ENCODE measurements at regions not wholly inside any gene's neighbourhood (a gene's known extent, or its start where the extent isn't known, plus 50 kb on each side); places are given as distances from the start of the nearest gene placed in this dataset.

DNA sequence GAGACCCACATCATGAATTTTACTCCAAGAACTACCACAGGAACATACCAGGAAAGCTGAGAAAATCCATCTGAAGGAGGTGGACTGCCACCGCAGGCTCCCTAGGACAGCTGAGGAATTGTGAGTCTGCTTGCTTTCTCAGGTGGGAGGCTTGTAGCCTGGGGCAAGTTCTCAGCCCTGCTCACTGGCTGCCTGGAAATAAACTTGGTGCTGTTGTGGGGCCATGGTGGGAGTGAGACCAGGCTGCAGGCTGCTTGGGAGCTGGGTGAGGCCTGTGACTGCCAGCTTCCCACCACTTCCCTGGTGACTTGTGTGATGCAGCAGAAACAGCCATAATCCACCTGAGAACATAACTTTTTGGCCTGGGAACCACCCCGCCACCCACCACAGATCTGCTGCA is 132.7 kb upstream of the RAG2 start:
- no peaks in the 10 kb centered on the region for H3K36me3 Mint-ChIP-seq (ENCODE audit: low read depth)
- ChIA-PET POLR2A (no interaction called here), CTCF (interaction anchor here (1.1 kb wide), 1 partner anchor 18 kb away, joined by 3 read pairs; no protein-coding TSS in a partner anchor)
- no peak overlapping the region for H3K27ac Mint-ChIP-seq
- H3K9me3 Mint-ChIP-seq = no peaks in the 10 kb centered on the region
- H3K4me1 Mint-ChIP-seq = no peaks in the 10 kb centered on the region
- DNase-seq = no peak
- H3K4me3 Mint-ChIP-seq = no peak overlapping the region
- H3K27me3 Mint-ChIP-seq = peaks cover 5% of the 10 kb centered on the region

DNA sequence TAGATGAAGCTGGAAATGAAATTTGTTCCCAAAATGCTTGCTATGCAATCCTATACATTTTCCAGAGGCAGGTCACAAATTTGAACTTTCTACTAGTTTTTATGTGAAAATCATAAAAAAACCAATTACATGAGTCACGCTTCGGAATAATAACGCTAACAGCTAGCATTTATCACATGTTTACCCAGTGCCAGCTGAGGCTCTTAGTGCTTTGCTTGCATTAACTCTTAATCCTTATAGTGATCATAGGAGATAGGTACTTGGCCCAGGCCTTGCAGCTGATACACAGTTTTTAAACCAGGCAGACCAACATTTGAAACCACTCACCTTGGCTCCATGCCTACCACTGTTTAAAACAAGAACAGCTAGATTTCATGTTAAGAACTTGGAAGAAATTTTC is 131.8 kb upstream of the RAG2 start:
- Mint-ChIP-seq H3K4me3 (no peak overlapping the region), H3K27ac (no peak overlapping the region)

DNA sequence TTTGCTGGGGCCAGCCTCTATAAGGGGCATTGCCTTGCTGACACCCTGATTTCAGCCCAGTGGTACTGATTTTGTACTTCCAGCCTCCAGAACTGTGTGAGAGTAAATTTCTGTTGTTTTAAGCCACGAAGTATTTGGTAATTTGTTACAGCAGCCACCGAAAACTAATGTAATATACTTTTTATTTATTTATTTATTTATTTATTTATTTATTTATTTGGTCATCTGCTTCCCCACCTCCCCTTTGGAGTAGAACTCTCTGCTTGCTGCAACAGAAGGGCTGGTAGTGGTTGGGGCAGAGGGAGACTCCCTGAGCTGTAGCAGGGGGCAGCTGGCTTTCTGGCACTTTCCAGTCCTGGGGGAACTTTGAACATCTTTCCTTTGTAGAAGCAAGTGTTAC is 128.4 kb upstream of the RAG2 start:
- CTCF ChIA-PET = no interaction called here
- no peak for DNase-seq
- H3K9me3 Mint-ChIP-seq = no peaks in the 10 kb centered on the region
- H3K27me3 Mint-ChIP-seq = peaks cover 9% of the 10 kb centered on the region
- no peak overlapping the region for H3K4me3 Mint-ChIP-seq
- H3K27ac Mint-ChIP-seq = no peak overlapping the region
- H3K36me3 Mint-ChIP-seq (ENCODE audit: low read depth) = no peaks in the 10 kb centered on the region
- no peaks in the 10 kb centered on the region for H3K4me1 Mint-ChIP-seq
- POLR2A ChIA-PET = no interaction called here

More for the DNA sequence above, 131.8 kb upstream of the RAG2 start:
- DNase-seq = no peak
- ChIA-PET CTCF (interaction anchor here (0.6 to 1.2 kb wide), 2 partner anchors 17 to 43 kb away, joined by 3 to 4 read pairs; no protein-coding TSS in a partner anchor), POLR2A (no interaction called here)
- Mint-ChIP-seq H3K9me3 (no peaks in the 10 kb centered on the region), H3K27me3 (peaks cover 5% of the 10 kb centered on the region), H3K36me3 (ENCODE audit: low read depth) (no peaks in the 10 kb centered on the region), H3K4me1 (no peaks in the 10 kb centered on the region)

DNA sequence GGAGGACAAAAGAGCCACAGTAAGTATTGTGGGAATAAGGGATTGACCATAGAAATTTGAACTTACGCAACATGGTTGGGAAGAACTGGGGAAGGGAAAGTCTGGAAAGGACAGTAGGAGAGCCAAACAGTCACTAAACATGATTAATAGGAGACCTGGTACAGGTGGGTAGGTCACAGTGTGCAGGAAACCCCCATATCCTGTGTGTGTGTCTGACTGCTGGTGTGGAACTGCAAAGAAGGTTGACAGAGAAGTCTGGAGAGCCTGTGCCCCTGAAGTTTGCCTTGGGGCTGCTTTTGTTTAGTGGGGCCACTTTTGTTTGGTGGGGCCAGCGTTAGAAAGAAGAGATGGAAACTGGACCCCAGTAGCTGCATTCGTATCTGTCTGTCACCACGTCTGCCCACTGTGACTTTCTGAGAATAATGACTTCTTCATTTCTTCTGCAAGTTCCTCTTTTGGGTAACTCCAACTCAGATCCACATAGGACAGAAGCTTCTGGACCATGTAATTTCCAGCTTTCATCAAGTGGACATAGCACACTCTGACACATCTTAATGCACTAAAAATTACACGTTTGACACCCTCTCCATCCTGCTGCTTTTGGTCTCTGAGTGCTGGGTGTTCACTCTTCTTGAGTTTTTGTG is 126.8 kb upstream of the RAG2 start:
- H3K27me3 Mint-ChIP-seq = peaks cover 7% of the 10 kb centered on the region
- H3K9me3 Mint-ChIP-seq = no peaks in the 10 kb centered on the region
- DNase-seq = no peak
- no peaks in the 10 kb centered on the region for H3K36me3 Mint-ChIP-seq (ENCODE audit: low read depth)
- ChIA-PET CTCF (no interaction called here), POLR2A (no interaction called here)
- H3K4me3 Mint-ChIP-seq = no peak overlapping the region
- H3K4me1 Mint-ChIP-seq = no peaks in the 10 kb centered on the region
- H3K27ac Mint-ChIP-seq = no peak overlapping the region

DNA sequence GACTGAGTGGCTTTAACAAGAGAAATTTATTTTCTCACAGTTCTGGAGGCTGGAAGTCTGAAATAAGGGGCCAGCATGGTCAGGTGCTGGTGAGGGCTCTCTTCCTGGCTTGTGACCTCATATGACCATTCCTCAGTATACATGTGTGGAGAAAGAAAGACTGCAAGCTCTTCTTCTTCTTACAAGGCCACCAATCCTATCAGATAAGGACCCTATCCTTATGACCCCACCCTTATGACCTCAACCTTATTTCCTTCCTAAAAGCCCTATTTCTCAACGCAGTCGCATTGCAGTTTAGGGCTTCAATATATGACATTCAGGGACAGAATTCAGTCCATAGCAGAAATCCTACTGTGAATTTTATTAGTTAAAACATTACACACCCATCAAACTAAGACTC is 124.4 kb upstream of the RAG2 start:
- Mint-ChIP-seq H3K4me1 (no peaks in the 10 kb centered on the region), H3K27ac (no peak overlapping the region), H3K4me3 (no peak overlapping the region), H3K36me3 (ENCODE audit: low read depth) (no peaks in the 10 kb centered on the region), H3K9me3 (no peaks in the 10 kb centered on the region), H3K27me3 (peaks cover 9% of the 10 kb centered on the region)
- DNase-seq = no peak
- CTCF ChIA-PET = no interaction called here
- POLR2A ChIA-PET = no interaction called here

DNA sequence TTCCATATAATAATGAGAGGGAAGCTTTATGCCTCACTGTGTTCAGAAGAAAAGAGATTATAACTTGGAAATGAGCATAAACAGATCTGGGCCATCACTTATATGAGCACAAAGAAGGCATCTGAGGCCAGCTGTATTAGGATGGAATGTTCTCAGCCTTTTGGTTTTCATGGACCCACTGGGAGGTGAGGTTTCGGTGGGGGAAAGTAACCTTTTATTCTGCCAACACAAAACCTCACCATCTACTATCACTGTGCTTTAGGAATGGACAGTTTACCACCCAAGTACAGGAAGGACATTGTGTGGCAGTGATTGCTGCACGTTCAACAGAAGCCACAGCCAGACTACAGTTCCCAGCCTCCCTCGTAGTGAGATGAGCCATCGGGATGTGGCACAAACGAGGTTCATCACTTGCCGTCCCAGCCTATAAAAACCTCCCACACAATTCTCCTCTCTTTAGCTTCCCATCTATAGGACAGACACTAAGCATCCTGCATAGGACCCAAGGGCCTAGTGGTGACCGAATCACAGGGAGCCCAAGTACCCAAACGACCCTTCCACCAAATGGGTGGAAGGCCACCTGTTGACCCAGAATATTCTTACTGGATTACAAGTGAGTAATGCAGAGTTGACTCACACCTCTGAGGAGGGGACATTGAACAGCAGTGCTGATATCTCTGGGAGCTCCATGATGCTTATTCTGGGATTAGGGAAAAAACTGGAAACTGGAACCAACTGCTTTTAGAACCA is 121.5 kb upstream of the RAG2 start:
- POLR2A ChIA-PET = no interaction called here
- CTCF ChIA-PET = no interaction called here
- H3K36me3 Mint-ChIP-seq (ENCODE audit: low read depth) = no peaks in the 10 kb centered on the region
- no peak overlapping the region for H3K27ac Mint-ChIP-seq
- H3K4me1 Mint-ChIP-seq = no peaks in the 10 kb centered on the region
- no peak overlapping the region for H3K4me3 Mint-ChIP-seq
- no peak for DNase-seq
- H3K9me3 Mint-ChIP-seq = no peaks in the 10 kb centered on the region
- H3K27me3 Mint-ChIP-seq = peaks cover 11% of the 10 kb centered on the region

DNA sequence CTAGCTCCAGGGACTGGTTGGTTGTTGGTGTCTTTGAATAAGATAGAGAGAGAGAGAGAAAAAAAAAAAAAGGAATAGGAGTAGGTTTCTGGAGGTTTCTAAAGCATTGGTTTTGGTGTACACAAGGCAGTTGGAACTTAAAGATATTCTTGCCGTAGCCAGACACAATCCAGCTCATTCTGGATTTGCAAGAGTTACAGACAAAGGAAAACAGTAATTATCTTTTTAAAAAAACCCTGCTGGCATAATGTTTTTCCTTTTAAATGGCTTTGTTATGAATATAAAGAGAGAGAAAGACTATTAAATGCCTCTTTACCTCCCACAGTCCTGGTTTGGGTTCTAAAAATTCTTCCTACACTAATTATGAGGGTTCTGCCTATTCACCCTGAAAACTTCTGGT is 120.4 kb upstream of the RAG2 start:
- POLR2A ChIA-PET = no interaction called here
- CTCF ChIA-PET = no interaction called here

DNA sequence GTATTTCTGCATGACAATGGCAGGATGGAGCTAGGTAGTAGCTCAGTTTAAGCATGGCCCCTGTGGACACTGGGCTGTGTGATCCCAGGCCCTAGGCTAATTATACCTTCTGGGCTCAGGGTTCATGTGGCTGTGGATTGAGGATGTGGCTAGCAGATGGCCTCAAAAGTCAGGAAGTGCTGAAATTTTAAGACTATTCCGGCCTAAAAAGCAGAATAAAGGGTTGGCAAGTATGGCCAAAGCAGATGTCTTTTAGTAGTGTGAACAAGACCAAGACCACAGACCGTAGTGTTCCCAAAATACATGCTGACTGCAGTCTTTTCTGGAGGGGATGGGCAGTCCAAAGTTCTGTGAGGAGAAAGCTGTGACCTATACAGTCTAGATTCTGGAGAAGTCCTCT is 115.7 kb upstream of the RAG2 start:
- H3K27me3 Mint-ChIP-seq = peaks cover 18% of the 10 kb centered on the region
- H3K4me1 Mint-ChIP-seq = no peaks in the 10 kb centered on the region
- H3K36me3 Mint-ChIP-seq (ENCODE audit: low read depth) = no peaks in the 10 kb centered on the region
- CTCF ChIA-PET = no interaction called here
- H3K9me3 Mint-ChIP-seq = no peaks in the 10 kb centered on the region
- H3K27ac Mint-ChIP-seq = no peak overlapping the region
- POLR2A ChIA-PET = no interaction called here
- no peak for DNase-seq
- H3K4me3 Mint-ChIP-seq = no peak overlapping the region

More for the DNA sequence above, 120.4 kb upstream of the RAG2 start:
- Mint-ChIP-seq H3K27me3 (peaks cover 13% of the 10 kb centered on the region), H3K9me3 (no peaks in the 10 kb centered on the region), H3K4me1 (no peaks in the 10 kb centered on the region), H3K4me3 (no peak overlapping the region), H3K27ac (no peak overlapping the region), H3K36me3 (ENCODE audit: low read depth) (no peaks in the 10 kb centered on the region)
- DNase-seq = no peak

DNA sequence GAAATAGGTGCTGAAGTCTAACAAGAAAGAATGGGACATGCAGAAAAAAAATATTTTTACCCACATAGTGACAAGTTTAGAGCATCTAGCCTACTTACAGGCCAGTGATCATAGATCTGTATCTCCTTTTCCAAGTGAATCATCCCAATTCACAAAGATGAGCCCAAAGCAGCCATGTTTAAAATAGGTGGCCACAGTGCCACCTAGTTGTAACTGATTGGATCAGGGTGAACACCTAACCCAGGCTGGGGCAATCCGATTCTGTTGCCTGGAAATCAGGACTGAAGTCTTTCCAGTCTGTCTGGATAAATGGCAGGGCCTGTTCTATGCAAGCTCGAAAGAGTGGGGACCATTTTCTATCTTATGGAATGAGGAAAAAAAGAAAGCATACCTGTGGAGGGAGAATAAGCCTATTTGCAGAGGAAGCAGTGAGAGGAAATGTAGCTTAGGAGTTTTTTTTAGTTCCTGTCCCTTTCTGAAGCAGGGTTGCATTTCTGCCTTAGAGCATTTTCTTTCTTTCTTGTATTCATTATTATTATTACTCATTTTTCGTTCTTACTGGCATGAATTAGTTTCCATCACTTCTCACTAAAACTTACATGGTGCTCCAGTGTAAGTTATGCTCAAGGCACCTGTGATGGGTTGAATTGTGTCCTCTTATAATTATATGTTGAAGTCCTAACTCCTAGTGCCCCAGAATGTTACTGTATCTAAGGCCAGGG is 113.2 kb upstream of the RAG2 start:
- ChIA-PET POLR2A (no interaction called here), CTCF (no interaction called here)
- no peak for DNase-seq
- Mint-ChIP-seq H3K36me3 (ENCODE audit: low read depth) (no peaks in the 10 kb centered on the region), H3K4me1 (no peaks in the 10 kb centered on the region), H3K9me3 (no peaks in the 10 kb centered on the region), H3K27ac (no peak overlapping the region), H3K4me3 (no peak overlapping the region), H3K27me3 (peaks cover 19% of the 10 kb centered on the region)
